H9 (cell line): ENCODE measurements at regions not wholly inside any gene's neighbourhood (a gene's known extent, or its start where the extent isn't known, plus 50 kb on each side); places are given as distances from the start of the nearest gene placed in this dataset.

Experiments used
- DNase-seq: peaks from one replicate; pipeline ENCODE4 v3.0.0-alpha.2; 2017
- H2AFZ ChIP-seq: one replicate; pipeline ENCODE4 v1.6.1; 2013; ENCODE audit warnings: mild to moderate bottlenecking, low read length, control low read depth, moderate library complexity
- H2AK5ac ChIP-seq: 2 replicates; pipeline ENCODE4 v1.6.1; 2013; ENCODE audit warnings: low read length, control low read depth, mixed read lengths; ENCODE audit not compliant: insufficient read length
- H2BK120ac ChIP-seq: one replicate; pipeline ENCODE4 v1.6.1; 2013; ENCODE audit warnings: low read depth, mild to moderate bottlenecking, low read length, control low read depth, inconsistent platforms; ENCODE audit not compliant: poor library complexity, severe bottlenecking
- H2BK12ac ChIP-seq: 2 replicates; pipeline ENCODE4 v1.6.1; 2013; ENCODE audit warnings: low read length, control low read depth, mixed read lengths, low read depth; ENCODE audit not compliant: insufficient read length
- H2BK15ac ChIP-seq: 2 replicates; pipeline ENCODE4 v1.6.1; 2013; ENCODE audit warnings: low read depth, low read length, control low read depth
- H2BK20ac ChIP-seq: one replicate; pipeline ENCODE4 v1.6.1; 2013; ENCODE audit warnings: low read depth, mild to moderate bottlenecking, low read length, control low read depth, inconsistent platforms; ENCODE audit not compliant: poor library complexity, severe bottlenecking
- H2BK5ac ChIP-seq: 2 replicates; pipeline ENCODE4 v1.6.1; 2013; ENCODE audit warnings: low read length, control low read depth, mixed read lengths; ENCODE audit not compliant: insufficient read length
- H3K14ac ChIP-seq: 2 replicates; pipeline ENCODE4 v1.6.1; 2013; ENCODE audit warnings: low read length, control low read depth; ENCODE audit not compliant: insufficient read depth
- H3K18ac ChIP-seq: 2 replicates; pipeline ENCODE4 v1.6.1; 2013; ENCODE audit warnings: low read depth, mild to moderate bottlenecking, mixed read lengths, low read length, control low read depth; ENCODE audit not compliant: insufficient read length
- H3K23ac ChIP-seq: 2 replicates; pipeline ENCODE4 v1.6.1; 2013; ENCODE audit warnings: low read length, control low read depth, mixed read lengths, low read depth; ENCODE audit not compliant: insufficient read length
- H3K23me2 ChIP-seq: 2 replicates; pipeline ENCODE4 v1.6.1; 2013; ENCODE audit warnings: low read depth, mild to moderate bottlenecking, mixed read lengths, low read length, control low read depth; ENCODE audit not compliant: insufficient read length, poor library complexity, severe bottlenecking
- H3K27ac ChIP-seq: 2 replicates; pipeline ENCODE4 v1.5.1; 2013; ENCODE audit warnings: low read length, control low read depth, mixed read lengths, low read depth; ENCODE audit not compliant: insufficient read length
- H3K27me3 ChIP-seq: 2 replicates; pipeline ENCODE4 v1.6.1; 2013; ENCODE audit warnings: low read length, control low read depth, inconsistent platforms; ENCODE audit not compliant: insufficient read depth
- H3K4ac ChIP-seq: 2 replicates; pipeline ENCODE4 v1.6.1; 2013; ENCODE audit warnings: low read depth, mild to moderate bottlenecking, control low read depth, inconsistent platforms, low read length, moderate library complexity
- H3K4me1 ChIP-seq: 2 replicates; pipeline ENCODE4 v1.6.1; 2013; ENCODE audit warnings: low read length, control low read depth, inconsistent platforms; ENCODE audit not compliant: insufficient read depth
- H3K4me2 ChIP-seq: 2 replicates; pipeline ENCODE4 v1.6.1; 2013; ENCODE audit warnings: low read length, control low read depth, mixed read lengths; ENCODE audit not compliant: insufficient read length, insufficient read depth
- H3K56ac ChIP-seq: 2 replicates; pipeline ENCODE4 v1.6.1; 2013; ENCODE audit warnings: low read depth, mild to moderate bottlenecking, mixed read lengths, low read length, control low read depth; ENCODE audit not compliant: insufficient read length
- H3K79me1 ChIP-seq: 2 replicates; pipeline ENCODE4 v1.6.1; 2013; ENCODE audit warnings: low read depth, mild to moderate bottlenecking, moderate library complexity, low read length, control low read depth, inconsistent platforms; ENCODE audit not compliant: insufficient read depth, poor library complexity, severe bottlenecking
- H3K79me2 ChIP-seq: 2 replicates; pipeline ENCODE4 v1.6.1; 2013; ENCODE audit warnings: low read length, control low read depth, inconsistent platforms; ENCODE audit not compliant: insufficient read depth
- H3K9ac ChIP-seq: 2 replicates; pipeline ENCODE4 v1.6.1; 2013; ENCODE audit warnings: low read length, control low read depth, mixed read lengths; ENCODE audit not compliant: insufficient read length; ENCODE audit errors: extremely low read depth
- H3K9me3 ChIP-seq: one replicate; pipeline ENCODE4 v1.6.1; 2013; ENCODE audit warnings: low read depth, low read length, inconsistent platforms; ENCODE audit not compliant: control insufficient read depth
- H3T11ph ChIP-seq: one replicate; pipeline ENCODE4 v1.6.1; 2013; ENCODE audit warnings: mild to moderate bottlenecking, low read length, control low read depth, inconsistent platforms
- H4K20me1 ChIP-seq: one replicate; pipeline ENCODE4 v1.6.1; 2013; ENCODE audit not compliant: control insufficient read depth, insufficient read length, insufficient read depth
- H4K5ac ChIP-seq: 2 replicates; pipeline ENCODE4 v1.6.1; 2013; ENCODE audit warnings: low read depth, mild to moderate bottlenecking, mixed read lengths, low read length, control low read depth; ENCODE audit not compliant: insufficient read length
- H4K8ac ChIP-seq: replicated peaks from 2 replicates; pipeline ENCODE4 v1.6.1; 2013; ENCODE audit warnings: low read length, control low read depth, mixed read lengths, low read depth; ENCODE audit not compliant: insufficient read length
- H4K91ac ChIP-seq: 2 replicates; pipeline ENCODE4 v1.6.1; 2013; ENCODE audit warnings: low read depth, mild to moderate bottlenecking, moderate library complexity, mixed read lengths, low read length, control low read depth; ENCODE audit not compliant: insufficient read length
- H3K27ac Mint-ChIP-seq, 3 experiments: 2 replicates in 2 of 3; 3 replicates in 1 of 3; pipeline ENCODE4 v1.8.0; 2020 to 2021; ENCODE audit warnings: mixed read lengths in 3 of 3, mild to moderate bottlenecking in 1 of 3, moderate library complexity in 1 of 3
- H3K27me3 Mint-ChIP-seq: 2 replicates; pipeline ENCODE4 v1.8.0; 2021; ENCODE audit warnings: low read depth, mild to moderate bottlenecking, moderate library complexity, mixed read lengths
- H3K36me3 Mint-ChIP-seq, 3 experiments: 2 replicates in 2 of 3; 3 replicates in 1 of 3; pipeline ENCODE4 v1.8.0; 2020 to 2021; ENCODE audit warnings: low read depth in 3 of 3, mixed read lengths in 3 of 3; ENCODE audit not compliant: insufficient read depth in 1 of 3
- H3K4me1 Mint-ChIP-seq, 2 experiments: 2 replicates each; pipeline ENCODE4 v1.8.0; 2020; ENCODE audit warnings: mixed read lengths in 2 of 2
- H3K4me3 Mint-ChIP-seq, 2 experiments: 2 replicates in 1 of 2; 3 replicates in 1 of 2; pipeline ENCODE4 v1.8.0; 2020 to 2021; ENCODE audit warnings: mild to moderate bottlenecking in 2 of 2, mixed read lengths in 2 of 2, moderate library complexity in 1 of 2
- H3K9me3 Mint-ChIP-seq, 2 experiments: 2 replicates in 1 of 2; 3 replicates in 1 of 2; pipeline ENCODE4 v1.8.0; 2020; ENCODE audit warnings: mild to moderate bottlenecking in 2 of 2, mixed read lengths in 2 of 2, moderate library complexity in 1 of 2
- WGBS: extraction: QIAGEN DNeasy Blood & Tissue Kit; methylation state at CpG from one replicate; pipeline ENCODE4 v1.1.7; 2013; ENCODE audit warnings: missing lambda C conversion rate, low lambda C conversion rate, mixed read lengths; ENCODE audit not compliant: insufficient read length; ENCODE audit errors: extremely low coverage; 5-methylcytosine and 5-hydroxymethylcytosine counted together
- TF ChIP-seq, protein P1 (sequence below): fragments of 200-600 bp; sonication (generic); conservative IDR thresholded peaks from 3 replicates; pipeline ENCODE4 v1.8.0; 2021; ENCODE audit warnings: antibody characterized with exemption, mild to moderate bottlenecking

DNA sequence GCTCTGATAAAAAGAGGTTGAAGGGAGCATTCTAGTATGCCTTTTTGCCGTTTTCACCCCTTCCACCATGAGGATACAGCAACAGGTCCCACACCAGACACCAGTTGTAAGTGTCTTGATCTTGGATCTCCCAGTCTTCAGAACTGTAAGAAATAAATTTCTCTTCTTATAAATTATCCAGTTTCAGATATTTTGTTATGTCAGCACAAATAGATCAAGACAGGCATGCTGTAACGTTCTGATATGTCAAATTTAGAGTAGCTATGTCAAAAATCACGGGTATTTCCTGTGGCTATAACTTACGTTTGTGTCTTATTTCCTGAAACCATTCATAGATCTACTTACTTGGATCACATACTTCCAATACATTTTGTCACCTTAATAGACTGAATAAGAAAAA lies 55.9 kb upstream of the CD83 start:
- Mint-ChIP-seq H3K36me3 (no peaks in the 10 kb centered on the region; a peak in 1 of 7 replicates), H3K4me1 (peaks cover under 1 to 3% of the 10 kb centered on the region in 2 experiments; a peak in 2 of 4 replicates), H3K27ac (no peak overlapping the region), H3K4me3 (no peak overlapping the region), H3K9me3 (peaks cover 8 to 9% of the 10 kb centered on the region in 2 experiments; a peak in 4 of 5 replicates), H3K27me3 (peaks cover 4% of the 10 kb centered on the region; the same call in 1 of the 2 replicates)
- H3K79me2 ChIP-seq: no peaks in the 10 kb centered on the region
- TF ChIP-seq, protein P1, sequence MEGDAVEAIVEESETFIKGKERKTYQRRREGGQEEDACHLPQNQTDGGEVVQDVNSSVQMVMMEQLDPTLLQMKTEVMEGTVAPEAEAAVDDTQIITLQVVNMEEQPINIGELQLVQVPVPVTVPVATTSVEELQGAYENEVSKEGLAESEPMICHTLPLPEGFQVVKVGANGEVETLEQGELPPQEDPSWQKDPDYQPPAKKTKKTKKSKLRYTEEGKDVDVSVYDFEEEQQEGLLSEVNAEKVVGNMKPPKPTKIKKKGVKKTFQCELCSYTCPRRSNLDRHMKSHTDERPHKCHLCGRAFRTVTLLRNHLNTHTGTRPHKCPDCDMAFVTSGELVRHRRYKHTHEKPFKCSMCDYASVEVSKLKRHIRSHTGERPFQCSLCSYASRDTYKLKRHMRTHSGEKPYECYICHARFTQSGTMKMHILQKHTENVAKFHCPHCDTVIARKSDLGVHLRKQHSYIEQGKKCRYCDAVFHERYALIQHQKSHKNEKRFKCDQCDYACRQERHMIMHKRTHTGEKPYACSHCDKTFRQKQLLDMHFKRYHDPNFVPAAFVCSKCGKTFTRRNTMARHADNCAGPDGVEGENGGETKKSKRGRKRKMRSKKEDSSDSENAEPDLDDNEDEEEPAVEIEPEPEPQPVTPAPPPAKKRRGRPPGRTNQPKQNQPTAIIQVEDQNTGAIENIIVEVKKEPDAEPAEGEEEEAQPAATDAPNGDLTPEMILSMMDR: no peak
- H3K14ac ChIP-seq: no peak overlapping the region
- no peak for DNase-seq
- H3K23ac ChIP-seq: no peak overlapping the region
- no peaks in the 10 kb centered on the region for H3K79me1 ChIP-seq
- no peaks in the 10 kb centered on the region for H3K27me3 ChIP-seq
- no peak overlapping the region for H3K4ac ChIP-seq
- H4K5ac ChIP-seq: no peak overlapping the region
- no peaks in the 10 kb centered on the region for H4K20me1 ChIP-seq
- no peaks in the 10 kb centered on the region for H3K23me2 ChIP-seq
- H4K8ac ChIP-seq: no peak overlapping the region
- H2AFZ ChIP-seq: no peak overlapping the region
- no peak overlapping the region for H2BK20ac ChIP-seq
- H3T11ph ChIP-seq: no peak overlapping the region
- H3K9ac ChIP-seq: no peak overlapping the region
- no CpG with 5 or more reads among the region's 4 CpGs for WGBS
- H2BK5ac ChIP-seq: no peak overlapping the region
- H3K27ac ChIP-seq: no peak overlapping the region
- no peaks in the 10 kb centered on the region for H3K9me3 ChIP-seq
- H2AK5ac ChIP-seq: no peak overlapping the region
- no peak overlapping the region for H3K4me2 ChIP-seq
- H3K18ac ChIP-seq: no peak overlapping the region
- no peak overlapping the region for H2BK120ac ChIP-seq
- no peak overlapping the region for H3K56ac ChIP-seq
- H4K91ac ChIP-seq: no peak overlapping the region
- no peak overlapping the region for H2BK15ac ChIP-seq
- H3K4me1 ChIP-seq: no peaks in the 10 kb centered on the region
- H2BK12ac ChIP-seq: no peak overlapping the region
